Fibroblast of peridontal ligament (primary cell): ENCODE measurements at regions not wholly inside any gene's neighbourhood (a gene's known extent, or its start where the extent isn't known, plus 50 kb on each side); places are given as distances from the start of the nearest gene placed in this dataset.
A peak's percentile ranks its signal among the peaks of the same experiment; 100 is the strongest.

Source experiments
- DNase-seq: peaks from one replicate; pipeline ENCODE4 v3.0.0-alpha.2; 2010; ENCODE audit errors: extremely low read depth

DNA sequence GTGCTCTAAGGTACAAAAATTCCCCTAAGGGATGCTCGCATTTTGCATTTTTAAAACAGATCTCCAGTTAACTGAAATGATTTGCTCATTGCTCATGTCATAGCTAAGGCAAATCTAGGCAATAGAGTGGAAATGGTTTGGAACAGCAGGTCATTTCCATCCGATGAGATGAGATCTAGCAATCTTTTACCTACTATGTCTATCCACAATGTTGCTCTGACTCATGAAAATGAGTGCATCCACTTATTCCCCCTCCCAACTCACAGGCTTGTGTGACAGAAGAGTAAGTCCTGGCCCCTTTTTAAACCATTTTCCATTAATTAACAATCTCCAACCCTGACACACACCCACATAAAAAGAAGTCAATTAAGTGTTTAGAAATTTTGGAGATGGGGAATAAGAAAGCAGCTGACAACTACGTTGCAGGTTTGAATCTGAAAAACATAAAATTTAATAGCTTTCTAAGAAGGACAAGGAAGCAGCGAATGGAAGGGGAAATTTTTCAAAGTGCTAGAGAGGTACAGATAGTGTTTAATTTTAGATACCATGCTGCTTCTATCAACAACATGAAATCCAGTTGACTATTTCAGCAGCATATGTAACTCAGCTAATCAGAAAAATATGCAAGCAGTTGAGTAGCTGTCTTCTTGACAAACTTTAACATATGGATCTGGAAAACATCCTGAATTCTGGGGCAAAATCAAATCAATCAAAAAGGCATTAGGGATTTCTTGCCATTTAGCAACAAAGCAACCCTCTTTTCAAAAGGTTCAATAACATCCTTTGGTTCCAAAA lies 112.0 kb downstream of the TMCO5A start:
- no peak for DNase-seq

DNA sequence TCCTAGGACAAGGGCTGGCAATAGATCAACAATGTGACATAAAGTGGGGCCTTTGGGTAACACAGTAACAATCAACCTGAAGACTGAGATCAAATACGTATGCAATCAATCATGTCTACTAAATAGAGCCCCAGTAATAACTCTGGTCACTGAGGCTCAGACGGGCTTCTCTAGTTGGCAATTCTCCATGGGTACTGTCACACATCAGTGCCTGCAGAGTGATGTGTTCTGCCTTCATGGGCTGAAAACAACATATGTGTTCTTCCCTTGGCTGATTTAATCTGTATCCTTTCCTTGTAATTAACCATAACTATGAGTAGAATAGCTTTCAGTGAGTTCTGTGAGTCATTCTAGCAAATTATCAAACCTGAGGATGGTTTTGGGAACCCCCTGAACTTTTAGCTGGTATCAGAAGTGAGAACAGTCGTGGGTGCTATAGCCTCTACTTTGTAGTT lies 113.6 kb downstream of the TMCO5A start:
- DNase-seq, result no peak

DNA sequence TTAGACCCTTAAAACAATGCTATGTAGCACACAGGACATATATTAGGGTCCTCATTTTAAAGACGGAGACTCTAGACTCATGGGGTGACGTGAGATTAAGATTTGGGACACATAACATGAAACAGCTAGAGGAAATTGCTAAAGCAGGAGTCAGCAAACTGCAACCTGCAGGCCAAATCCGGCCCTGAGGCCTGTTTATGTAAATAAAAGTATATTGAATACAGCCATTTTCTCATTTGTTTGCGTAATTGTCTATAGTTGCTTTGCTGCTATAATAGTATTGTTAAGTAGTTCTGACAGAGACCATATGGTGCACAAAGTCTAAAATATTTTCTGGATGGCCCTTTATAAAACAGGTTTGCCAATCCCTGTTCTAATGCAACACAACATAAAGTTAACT lies 115.5 kb downstream of the TMCO5A start:
- no peak for DNase-seq

DNA sequence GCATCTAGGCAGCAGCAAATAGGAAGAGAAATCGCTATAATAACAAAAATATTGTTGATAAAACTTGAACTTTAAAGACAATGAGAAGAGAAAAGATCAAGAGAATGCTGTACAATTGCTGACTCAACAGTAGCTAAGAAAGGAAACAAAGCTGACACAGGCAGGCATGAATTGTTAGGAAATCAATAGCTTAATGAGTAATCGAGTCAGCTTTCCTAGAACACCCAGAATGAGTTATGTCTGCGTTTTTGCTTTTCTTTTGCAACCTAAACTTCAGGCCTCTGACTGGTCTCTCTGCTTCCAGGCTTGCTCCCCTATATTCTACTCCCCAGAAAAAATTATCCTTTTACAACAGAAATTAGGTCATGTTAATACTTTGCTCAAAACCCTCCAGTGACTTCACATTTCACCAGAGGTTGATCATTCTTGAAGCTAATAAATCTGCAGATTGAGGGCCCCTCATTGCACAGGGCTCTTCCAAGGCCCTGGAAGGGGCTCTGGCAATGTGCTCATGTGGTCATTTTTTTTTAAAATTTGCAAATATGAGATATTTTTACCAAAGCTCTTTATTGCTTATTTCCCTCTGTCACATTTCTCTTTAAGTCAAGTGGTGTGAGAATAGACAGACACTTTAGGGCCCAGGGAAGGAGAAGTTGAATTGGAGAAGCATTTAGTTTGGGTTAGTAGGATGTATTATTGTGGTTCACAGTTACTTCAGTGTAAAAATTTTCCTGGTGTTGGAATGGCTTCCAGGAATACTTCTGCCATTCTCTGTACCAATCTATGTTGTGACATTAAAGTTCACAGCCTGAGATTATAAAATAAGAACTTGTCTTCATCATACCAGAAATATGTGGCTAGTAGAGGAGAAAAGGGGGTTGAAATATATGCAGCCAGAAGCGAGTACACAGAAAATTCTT lies 116.3 kb downstream of the TMCO5A start:
- peak; percentile 76 for DNase-seq

DNA sequence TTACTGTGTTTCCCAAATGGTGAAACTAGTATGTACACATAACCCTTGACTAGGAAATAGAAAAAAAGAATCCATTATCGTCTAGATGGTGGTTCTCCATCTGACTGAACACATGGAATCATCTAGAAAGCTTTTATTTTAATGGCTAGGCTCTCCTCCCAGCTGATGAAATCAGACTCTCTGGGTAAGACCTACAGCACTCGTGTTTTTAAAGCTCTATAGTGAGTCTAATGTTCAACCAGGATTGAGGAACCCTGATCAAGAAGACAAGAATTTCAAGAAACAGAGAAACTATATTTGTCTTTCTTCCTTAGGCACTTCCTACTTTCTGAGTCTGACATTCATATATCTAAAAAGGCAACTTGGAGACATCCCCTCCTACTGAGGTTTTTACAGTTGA lies 118.8 kb downstream of the TMCO5A start:
- no peak for DNase-seq

DNA sequence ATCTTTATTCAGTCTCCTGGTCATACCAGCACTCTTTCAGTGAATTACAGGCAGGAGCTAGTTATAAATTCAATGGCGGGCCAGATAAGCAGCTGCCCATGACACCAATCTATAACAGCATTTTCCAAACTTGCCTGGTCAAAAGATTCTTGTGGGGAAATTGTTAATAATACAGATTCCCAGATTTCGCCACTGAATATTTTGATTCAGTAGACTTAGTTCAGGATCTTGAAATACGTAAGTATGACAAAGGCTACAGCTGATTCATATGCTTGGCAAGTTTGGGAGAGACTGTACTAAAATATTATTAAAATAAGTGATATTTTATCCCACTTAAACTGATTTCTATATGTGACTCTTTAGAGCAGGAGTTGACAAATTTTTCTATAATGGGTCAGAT lies 119.3 kb downstream of the TMCO5A start:
- DNase-seq, result no peak

DNA sequence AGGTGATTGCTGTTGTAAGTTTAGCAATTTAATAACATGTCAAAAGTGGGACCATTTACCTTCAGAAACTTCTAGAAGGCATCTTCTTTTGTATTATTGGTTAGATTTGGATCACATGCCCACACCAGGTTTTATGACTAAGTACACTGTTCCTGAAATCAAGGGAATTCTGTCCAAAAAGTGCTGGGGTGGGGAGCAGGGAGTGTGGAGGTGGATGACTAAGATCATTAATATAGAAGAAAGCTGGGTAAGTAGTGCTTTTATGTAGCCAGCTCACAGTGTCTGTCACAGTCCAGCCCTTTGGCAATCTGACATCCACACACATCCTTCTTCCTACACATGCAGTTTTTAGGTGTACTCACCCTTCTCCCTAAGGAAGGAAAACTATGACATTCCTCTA lies 120.0 kb downstream of the TMCO5A start:
- no peak for DNase-seq

DNA sequence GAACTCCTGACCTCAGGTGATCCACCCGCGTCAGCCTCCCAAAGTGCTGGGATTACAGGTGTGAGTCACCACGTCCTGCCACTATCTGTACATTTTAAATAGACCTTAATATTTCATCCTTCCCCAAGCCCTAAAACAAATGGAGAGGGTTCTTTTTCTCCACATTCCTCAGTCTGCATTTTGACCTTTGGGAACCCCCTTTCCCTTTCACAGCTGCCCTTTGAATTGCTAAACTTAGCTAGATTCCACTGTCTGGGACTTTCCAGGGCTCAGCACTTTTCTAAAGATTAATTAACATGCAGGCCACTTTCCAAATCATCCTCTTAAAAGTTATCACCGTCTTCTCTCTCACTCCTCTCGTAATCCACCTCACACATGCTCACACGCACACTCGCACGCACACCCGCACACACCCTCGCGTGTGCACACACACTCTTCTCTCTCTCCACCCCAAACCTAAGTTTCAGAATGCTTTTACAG lies 124.2 kb downstream of the TMCO5A start:
- no peak for DNase-seq

DNA sequence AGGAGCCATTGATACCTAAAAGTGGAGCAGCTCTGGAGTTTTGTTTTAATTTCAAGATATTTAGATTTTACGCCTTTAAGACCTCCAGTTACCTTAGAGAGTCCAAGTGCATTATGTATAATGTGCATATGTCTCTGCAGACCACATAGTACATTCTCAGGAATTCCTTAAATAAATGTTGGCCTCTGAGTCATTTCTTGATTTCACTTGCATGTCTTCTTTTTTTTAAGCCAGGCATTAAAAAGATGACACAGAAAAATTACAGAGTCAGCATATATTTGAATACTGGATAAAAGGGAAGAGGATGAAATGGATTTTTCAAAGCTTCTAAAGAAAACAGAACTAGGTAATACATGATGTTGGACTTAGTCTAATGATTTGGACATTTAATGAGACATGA lies 125.2 kb downstream of the TMCO5A start:
- DNase-seq, result peak; percentile 65

DNA sequence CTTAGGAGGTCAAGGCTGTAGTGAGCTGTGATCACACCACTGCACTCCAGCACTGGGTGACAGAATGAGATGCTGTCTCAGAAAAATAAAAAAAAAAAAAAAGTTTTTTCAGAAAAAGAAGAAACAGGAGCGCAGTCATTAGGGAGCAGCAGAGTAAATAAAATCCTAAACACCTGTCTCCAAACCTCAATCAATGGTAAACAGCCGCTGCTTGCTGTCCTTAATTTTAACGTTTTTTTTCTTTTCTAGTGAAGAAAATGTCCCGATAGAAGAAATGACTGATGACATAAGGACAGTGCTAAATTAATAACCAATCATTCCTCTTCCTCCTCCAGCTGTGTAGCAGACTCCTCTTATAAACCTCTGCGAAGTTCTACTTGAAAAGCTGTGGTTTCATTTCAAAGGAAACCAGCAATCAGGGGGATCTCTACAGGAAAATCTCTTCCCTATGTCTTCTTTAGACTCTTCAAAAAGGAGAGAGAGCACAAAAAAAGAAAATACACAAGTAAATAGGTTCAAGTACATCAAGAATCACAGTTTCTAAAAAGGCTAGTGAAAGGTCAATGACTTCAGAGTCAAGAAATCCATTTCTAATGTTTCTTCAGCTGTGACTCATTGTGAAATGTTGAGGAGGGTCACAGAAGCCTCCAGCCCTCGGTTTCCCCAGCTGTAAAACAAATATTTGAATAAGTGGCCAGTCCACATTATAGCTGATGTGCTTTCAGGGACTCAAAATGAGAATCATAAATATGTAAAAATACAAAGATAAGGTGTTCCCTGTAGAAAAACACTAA lies 127.6 kb downstream of the TMCO5A start:
- DNase-seq, result no peak

DNA sequence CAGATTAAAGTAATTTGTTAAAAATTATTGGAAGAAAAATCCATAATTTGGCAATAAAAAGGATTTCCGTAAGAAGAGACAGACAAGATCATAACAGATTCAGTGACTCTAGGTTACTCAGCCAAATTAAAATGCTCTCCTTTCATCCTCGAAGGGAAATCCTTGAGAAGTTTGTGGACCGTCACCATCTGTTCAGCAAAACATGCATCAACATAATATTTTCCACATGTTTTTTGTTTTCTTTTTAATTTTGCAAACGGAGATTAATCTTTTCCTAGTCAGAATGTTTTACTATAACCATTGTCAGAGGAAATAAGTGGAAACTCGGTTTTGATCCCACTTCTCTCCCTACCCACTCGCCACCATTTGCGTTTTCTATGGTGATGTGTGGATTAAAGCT lies 128.3 kb downstream of the TMCO5A start:
- DNase-seq, result peak; percentile 55

DNA sequence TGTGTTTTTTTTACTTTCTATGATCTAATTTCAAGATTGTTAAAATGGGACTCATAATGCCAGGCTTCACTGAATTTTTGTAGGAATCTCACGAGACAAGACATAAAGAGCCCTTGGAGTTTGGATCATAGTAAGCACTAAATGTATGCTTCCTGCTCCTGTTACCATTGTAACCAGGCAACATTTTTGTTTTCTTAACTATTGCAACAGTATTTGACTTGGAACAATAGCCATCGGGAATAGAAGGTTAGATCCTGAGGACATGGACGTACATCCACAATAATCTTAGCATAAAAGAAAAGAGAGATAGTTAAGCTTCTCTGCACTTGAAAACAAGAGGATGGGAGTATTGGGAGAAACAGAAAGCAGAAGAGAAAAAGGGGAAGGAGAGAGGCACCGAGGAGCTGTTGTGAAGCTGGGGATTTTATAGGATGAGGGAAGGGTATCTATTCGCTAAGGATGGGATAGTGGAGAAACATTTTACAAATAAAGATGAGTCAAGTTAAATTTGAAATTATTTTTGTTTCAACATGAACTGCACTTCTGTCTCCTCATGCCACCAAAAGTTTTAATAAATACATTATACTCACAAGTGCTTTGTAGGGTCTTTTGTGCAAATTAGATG lies 131.4 kb downstream of the TMCO5A start:
- DNase-seq, result no peak

DNA sequence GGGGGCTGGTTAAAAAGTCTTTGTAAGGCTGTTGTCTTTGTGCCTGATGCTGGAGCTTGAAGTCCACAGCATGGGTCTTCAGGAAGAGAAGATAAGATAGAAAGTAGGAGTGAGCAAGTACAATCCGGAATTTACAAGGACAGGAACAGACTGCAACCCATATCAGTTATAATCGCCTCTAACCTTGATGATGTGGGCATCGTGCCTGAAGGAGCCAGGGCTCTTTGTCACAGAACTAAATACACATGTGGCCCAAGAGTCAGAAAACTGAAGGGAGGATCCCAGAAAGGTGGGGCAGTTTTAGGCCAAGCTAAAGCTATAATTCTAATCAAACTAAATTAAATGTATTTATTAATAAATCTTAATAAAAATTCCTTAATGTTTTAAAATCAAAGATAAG lies 132.2 kb downstream of the TMCO5A start:
- DNase-seq, result no peak

DNA sequence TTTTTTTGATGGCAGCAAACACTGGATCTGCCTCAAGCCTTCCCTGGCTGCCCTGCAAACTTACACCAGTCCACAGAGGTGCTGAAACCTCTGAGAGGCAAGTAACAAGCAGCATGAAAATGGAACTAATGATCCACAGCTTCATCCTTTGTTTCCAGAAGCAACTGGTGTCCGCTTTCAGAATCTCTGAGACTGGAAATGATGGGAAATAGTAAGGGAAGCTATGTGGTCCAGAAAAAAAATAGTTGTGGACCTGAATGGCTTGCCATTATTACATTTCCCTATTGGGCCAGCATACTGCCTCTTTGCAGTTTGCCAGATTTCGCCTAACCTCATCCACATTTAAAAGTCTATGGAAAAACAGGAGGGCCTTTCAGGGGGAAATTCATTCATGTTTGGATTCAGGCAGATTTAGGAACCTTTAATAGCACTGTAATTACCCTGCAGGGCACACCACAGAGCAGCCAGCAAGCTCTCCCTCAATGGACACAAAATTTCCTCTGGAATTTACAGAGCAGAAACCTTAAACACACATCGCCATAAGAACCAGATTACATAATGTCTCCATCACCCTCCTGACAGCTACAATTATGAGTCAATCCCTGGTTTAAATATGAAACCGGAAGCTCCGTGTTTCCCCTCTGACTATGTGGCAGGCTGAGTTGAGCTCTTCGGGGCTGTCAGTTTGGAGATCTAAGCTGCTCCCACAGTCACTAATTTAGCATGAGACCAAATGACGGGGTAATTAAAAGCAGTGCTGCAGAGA lies 134.4 kb downstream of the TMCO5A start:
- peak; percentile 84 for DNase-seq

DNA sequence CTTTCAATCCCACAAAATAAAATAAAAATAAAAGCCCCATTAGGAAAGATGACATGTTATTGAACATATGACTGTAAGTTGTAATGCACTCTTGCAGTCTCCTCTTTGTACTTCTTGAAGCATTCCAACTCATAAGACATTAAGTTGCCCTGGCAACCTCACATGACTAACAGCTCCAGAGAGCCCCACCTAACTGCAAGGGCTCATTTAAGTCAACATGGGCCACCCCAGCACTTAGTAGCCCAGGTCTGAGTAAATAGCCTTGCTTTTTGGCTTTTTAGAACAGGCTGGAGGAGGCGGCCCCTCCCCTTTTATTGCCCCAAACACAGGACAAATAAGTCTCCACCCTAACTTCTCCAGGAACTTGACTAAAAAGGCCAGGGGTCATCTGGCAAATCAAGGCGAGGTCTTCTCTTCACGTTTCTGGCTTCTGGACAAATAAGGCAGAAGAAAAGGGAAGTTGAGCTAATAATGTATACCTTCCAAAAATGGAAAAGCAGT lies 135.1 kb downstream of the TMCO5A start:
- peak; percentile 90 for DNase-seq

DNA sequence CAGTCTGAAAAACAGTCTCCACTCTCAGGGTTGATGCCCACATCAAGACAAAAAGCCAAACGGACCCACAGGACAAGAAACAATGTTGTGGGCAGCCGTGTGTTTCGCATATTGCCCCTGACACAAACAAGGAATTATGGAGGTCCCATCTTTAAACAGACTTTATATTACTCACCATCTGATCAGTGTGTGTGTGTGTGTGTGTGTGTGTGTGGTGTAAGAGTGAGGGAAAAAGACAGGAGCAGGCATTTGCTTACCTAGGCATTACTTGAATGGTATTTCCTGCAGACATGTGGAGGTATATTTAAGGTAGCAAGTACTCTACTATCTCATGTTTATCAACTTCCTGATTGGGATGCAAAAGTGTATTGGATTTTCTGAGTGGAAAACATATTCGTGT lies 136.3 kb downstream of the TMCO5A start:
- no peak for DNase-seq

DNA sequence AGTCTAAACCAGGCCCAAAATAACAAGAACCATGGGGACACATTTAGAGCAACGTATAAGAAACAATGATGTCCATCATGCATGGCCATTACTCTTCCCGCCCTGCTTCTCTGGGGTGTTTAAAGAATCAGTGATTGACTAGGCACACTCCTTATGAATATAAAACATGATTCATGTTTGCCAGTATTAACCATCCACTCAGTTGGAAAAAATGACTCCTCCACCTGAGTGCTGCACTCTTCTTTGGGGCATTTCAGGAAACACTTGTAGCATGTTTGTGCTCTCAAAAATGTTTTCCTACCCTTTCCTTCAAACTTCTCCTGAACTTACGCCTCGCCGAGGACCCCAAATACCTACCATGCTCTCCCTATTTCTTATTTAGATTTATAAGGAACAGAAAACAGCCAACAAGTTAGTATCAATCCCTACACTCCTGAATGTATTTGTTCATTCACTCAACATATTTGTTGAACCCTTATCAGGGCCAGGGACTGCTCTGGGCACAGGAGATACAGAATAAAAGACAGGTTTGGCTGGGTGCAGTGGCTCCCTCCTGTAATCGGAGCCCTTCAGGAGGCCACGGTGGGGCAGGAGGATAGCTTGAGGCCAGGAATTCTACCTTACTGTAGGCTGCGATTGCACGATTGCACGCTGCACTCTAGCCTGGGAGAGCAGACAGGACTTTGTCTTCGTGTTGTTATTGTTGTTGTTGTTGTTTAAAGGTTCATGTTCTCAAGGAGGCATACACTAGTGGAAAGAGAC lies 137.0 kb downstream of the TMCO5A start:
- DNase-seq, result no peak

DNA sequence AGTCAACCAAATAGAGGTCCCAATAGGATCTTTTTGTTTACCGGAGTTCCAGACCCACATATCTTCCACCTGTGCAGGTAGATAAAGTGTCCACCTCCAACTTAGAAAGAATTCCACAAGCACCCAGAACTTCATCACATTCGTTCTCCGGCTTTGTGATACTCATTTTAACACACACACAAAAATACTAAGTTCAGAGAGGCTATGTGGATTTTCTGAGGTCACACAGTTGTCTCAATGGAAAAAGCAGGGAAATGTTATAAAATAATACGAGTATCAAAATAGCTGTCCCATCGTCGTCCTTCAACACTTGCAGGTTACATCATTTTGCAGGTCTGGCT lies 137.5 kb downstream of the TMCO5A start:
- DNase-seq, result no peak

DNA sequence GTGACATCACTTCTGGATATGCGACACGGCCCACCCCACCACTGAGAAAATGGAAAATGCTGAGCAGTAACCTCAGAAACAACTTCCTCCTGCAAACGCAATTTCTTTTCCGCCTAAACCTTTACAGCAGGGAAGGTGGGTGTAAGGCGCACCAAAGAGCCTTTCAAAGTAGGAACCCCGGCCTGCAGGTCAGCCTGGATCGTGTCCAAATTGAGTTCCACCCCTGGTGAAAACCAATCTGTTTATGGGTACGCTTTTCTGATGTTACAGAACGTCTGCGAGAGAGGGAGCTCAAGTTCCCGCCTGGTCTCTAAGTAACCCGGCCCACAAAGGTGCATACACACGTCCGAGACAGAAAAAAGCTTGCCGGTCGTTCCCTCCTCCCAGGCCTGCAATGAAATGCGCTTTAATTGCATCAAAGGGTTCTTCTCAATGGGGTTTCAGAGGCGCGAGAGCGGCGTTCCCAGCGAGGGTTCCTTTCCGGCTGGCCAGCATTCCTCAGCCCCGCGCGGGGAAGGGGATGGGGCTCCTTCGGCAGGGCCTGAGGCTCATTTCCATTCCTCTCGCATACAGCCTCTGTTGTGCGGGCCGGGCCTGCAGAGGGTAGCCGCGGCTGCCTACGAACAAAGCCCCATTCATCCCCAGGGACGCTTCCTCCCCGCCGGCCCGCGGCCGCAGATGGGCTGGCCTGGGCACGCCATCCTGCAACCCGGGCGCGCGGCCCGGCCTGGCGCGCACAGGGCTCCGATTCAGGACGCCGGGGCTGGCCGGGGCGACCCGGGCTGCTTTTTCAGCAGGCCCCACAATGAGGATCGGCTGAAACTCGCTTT lies 138.1 kb downstream of the TMCO5A start:
- DNase-seq, result peak; percentile 83
